GM18517 (cell line): ENCODE measurements at regions not wholly inside any gene's neighbourhood (a gene's known extent, or its start where the extent isn't known, plus 50 kb on each side); places are given as distances from the start of the nearest gene placed in this dataset.

Experiments used
- ATAC-seq: cut with Tn5 transposase; IDR thresholded peaks from one replicate; pipeline ENCODE4 v1.9.1; 2021; ENCODE audit warnings: mild to moderate bottlenecking, moderate library complexity; ENCODE audit not compliant: unreplicated experiment

DNA sequence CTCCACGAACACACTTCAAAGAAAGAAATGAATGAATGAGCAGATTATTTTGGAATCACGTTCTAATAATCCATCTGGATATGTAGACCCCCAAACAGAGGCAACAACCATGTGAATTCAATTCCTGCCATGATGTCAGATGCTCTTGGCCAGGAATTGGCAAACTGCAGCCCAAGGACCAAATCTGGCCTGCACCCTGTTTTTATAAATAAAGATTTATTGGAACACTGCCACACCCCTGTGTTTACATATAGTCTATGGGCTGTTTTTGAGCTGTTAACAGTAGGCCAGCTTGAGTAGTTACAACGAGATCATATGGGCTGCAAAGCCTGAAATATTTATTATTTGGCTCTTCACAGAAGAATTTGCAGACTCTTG, 336.0 kb upstream of the ZFHX3 start:
- ATAC-seq: no peak

DNA sequence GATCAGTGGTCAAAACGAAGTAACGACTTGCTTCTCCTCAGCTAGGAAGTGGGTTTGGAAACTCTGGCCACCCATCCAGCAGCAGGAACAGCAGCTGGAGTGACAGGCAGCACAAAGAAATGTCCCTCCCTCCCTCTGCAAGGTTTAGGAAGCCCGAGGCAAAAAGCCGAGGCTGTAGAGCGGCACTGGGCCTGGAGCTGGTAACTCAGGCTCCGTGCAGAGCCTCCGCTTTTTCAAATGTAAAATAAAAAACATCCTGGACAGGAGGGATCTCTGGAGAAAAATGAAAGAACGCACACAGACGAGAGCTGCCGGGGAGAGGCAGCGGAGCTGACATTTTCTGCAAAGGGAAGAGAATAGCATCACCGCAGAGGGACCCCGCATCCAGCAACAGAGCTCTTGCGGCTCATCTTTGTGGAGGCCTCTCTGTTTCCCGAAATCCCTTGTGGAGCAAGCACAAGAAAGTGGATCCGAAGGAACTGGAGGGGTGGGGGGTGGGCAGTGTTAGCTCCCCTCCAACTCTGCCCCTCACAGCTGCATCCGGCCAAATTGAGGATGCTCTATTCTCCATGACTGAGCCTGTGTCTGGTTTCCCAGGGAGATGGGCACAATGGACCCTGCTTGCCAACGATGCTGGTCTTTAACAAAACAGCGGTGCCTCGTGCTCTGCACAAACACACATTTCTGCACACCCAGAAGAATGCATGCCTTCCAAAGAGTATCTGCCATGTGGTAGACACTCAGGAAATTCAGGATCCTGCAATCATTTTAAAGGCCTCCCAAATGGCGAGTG, 335.5 kb upstream of the ZFHX3 start:
- no peak for ATAC-seq

DNA sequence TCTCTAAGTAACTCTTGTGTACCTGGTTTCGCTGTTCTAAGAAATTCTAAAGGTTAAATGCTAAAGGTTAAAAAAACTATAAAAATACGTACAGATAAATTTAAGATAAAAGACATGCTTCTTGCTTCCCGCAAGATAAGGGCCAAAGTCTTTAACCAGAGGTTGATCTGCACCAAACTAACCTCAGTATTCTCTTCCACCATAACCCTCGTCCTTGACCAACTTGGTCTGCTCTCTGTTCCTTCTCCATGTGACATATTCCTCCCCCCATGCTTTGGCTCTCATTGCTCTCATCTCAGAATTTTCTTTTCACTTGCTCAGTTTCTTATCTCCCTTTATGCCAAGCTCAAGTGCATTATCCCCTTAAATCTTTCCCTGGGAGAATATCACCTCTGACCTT, 330.5 kb upstream of the ZFHX3 start:
- ATAC-seq: no peak

DNA sequence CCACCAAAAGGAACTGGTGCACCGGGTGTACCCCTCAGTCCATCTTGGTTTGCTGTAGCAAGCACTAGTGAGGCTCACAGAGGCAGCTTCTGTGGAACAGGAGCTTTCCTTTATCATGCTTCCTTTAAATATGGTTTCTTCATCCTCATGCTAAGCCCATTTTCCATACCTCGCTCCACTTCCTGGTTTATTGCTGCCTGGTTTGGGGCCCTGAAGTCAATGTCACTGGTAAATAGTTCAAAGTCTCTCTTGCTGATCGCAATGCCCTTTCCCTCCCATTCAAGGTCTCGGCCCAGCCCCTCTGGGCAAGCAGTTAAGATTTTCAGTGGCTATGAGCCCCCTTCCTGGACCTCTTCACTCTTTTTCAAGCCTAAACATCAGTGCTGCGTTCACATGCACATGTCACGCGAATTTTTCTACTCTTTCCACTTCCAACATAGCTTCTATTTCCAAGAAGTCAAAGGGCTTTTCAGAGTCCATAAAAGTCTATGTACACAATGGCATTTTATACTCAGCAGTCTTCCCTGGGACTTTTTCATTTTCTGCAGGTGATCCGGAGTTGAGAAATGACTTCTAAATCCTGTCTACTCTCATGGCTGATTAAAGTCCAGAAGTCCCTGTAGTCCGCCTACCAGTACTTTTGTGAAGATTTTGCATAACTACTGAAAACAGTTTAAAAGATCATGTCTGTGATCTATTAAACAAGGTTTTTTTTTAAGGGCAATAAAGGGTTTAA, 323.8 kb upstream of the ZFHX3 start:
- no peak for ATAC-seq

DNA sequence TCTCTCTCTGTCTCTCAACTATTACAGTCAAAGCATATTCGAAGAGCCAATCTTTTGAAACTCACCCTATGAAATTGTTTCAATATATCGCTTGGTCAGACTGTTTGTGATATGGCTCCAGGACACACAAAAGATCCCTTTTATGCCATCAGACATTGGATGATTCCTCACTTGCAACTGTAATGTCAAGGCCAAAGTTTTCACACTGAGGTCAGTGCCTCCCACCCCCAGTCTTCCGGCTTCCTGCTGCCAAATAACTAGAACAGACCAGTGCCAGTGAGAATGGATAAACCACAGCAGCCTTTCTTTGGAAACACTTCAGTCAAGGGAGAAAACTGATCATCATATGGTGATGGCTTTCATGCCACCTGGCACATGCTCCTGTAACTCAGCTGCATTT, 321.9 kb upstream of the ZFHX3 start:
- ATAC-seq: no peak

DNA sequence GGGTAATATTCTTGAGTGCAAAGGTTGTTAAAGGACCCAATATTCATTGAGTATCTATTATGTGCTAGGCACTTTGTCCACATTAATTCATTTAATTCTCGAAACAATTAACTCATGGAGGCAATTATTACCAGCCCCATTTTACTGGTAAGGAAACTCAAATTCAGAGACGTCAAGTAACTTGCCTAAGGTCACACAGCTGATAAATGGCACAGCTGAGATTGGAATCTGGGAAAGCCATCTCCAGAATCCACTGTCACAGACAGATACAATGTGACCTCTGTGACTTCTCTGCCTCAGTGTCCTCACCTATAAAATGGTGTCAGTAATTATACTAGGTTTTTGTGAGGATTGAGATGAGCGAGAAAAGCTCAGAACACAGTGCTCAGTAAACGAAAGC, 320.8 kb upstream of the ZFHX3 start:
- no peak for ATAC-seq

DNA sequence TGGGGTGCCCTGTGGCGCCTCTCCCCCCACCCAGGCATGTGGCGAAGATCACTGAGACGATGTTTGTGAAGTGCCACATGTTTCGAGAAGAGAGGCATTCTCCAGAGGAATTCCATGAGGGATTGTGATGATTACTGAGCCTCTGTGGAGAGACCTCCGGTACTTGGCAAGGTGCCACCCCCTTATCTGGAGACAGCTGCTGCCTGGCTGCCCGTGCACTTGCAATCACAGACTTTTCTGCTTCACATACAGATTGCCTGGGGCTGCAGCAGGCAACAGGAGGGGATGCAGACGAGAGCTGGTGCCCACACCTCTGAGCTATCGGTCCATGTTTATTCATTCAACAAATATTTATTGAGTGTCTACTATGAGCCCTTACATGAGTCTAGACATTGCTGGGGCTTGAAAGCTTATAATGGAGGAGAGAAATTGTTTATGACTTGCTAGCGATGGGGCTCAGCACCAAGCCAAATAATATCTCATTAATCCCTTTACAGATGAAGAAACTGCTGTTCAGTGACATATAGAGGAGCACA, 317.2 kb upstream of the ZFHX3 start:
- ATAC-seq: no peak

DNA sequence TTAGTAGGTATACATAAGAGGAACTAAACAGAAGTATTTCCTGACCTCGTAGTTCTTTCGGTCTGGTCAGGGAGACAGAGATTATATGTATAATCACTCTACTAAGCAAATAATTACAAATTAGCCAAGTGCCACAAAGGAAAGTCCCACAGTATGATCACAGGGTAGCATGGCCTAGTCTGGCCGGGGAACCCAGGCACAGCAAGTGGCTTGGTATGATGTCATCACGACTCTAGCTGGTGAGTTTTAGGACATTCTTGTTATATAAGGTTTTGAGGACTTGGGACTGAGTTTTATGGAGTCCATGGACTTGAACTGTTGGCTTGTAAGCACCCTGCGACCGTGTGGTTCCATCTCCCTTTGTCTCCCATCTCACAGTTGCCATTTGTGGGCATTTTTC, 316.5 kb upstream of the ZFHX3 start:
- ATAC-seq: no peak

DNA sequence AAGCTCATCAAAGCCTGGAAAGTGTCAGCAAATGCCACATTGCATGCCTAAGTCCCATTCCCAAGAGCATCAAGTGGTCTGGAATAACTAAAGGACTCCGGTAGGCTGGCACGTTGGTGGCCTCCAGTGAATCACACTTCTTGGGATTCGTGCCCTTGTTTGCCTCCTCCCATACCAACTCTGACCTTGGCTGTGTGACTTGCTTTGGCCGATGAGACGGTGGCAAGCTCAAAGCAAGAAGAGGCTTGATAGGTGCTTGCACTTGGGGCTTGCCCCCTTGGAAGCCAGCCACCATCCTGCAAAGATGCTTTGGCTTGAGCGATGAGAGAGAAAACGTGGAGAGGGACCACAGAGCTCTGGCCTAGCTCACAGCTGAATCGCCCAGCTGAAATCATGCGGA, 313.1 kb upstream of the ZFHX3 start:
- no peak for ATAC-seq

DNA sequence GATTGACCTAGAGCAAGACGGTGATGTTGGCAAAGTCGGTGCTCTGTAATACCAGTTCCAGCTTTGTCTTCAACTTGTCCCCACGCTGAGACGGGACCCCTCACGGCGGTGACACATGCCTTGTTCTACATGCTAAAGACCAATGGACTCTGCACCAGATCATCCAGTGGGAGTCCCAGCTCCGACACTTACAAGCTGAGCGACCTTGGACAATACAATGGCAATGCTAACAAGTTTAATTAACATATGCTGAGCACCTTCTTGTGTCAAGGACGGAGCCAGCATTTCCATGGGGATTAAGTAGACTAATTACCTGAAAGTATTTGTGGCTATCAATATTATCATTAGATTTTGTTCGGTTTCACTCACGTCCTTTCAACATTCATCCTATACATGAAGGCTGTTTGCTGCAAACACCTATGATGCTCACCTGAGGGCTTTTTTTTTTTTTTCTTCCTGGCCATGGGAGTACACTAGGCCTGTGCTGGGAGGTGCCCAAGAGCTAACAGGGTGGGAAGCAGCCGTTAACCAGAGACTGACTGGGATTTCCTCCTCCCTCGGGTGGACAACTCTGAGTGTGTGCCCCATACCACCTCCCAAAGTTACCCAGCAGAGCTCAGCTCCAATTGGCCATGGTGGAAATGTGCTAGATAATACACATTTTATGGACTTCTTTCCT, 308.6 kb upstream of the ZFHX3 start:
- ATAC-seq: no peak

DNA sequence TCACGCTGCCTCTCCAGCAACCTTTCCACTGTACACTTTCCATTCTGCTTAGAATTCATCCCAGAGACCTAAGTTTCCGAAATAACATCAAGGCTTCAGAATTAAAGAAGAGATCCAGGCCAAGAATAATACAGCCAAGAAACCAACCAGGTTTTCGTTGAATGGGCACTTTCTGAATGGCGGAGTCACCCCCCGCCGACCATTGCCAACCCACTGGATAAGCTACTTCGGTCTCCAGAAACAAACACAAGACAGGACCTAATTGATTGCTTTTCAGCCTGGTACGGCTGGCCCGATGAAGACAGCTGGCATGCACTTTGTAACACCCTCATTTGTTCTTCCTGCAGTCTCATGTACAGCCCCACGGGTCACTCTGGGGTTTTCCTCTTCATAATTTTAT, 308.1 kb upstream of the ZFHX3 start:
- ATAC-seq: no peak

DNA sequence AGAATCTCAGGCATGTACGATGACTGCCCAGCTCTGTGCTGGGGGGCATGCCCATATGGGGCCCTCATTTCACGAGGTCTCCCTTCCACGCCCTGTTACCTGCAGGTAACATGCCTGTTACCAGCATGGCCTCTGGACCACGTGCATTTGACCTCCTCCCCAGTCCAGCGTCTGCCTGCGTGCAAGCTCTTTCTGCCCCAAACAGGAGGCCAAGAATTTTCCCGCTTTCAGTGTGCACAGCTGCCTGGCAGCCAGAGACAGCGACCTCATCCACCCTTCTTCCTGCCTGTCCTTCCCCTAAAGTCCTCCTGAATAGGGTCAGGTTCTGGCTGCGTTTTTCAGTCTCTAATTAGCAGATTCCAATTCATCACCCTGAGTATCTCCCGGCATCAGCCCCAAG, 306.5 kb upstream of the ZFHX3 start:
- no peak for ATAC-seq

DNA sequence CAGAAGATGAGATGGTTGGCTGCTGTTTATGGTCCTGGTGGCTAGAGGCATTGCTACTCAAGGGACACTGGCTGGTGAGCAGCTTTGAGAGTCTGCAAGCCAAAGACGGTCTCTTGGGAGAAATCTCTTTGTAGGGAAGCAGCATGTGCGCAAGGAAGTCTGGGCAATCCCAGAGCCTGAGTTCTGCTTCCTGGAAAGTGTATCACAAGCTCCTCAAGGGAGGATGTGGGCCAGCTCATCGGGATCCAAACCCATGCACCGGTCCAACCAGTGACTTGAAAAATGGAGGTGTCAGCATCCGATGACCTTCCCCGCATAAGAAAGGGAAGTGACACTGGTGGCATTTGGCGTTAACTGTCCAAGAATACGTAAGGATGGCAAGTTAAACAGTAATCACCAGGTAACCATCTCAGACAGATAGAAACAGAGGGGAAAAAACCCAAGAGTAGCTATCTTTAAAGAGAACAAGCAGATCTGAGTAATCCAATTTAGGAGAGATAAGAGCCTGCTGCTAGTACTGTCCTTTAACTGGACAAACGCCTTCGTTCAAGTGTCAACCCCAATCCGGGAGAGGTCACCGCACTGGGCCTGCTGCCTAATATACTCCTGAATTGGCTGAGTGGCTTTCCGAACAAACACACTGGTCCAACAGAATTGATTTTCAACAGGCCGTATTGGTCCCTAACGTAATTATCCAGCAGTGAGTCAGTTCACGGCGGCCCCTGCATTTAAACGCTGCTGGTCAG, 303.0 kb upstream of the ZFHX3 start:
- no peak for ATAC-seq

DNA sequence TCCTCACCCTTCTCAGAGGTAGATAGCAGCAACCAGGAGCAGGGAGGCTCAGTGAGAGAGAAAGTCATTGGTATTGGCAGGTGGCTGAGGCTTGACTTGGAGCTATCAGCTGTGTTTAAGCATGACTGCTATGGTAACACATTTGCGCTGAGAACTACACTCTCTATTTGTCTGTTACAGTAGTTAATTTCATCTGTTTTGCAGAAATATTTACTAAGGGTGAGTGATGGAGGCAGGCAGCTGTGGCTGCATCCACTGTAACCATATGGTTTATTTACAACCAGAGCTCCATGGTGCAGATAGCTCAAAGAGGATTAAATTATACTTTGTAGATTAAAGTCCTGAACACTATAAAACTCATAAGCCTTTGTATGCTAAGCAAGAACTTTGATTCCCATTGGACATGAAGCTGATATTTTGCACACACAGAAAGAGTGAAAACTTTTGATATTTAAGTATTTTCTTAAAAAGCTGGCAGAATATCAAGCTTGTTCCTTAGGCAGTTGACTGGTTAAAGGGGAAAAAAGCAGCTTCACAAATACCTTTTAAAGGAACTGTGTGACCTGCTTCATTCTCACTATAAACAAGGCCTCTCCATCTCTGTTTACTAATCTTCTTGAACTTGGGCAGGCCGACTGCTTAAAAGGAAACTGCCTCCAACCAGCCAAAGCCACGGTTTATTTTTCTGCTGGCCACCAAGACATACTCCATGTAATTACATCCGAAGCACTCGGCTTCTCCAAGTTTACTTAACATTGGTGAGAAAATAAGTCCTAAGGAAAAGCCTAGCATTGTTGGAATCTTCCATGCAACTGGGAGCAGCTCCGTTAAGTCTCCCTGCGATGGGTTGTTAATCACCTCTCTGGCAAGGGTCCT, 299.8 kb upstream of the ZFHX3 start:
- ATAC-seq: no peak

DNA sequence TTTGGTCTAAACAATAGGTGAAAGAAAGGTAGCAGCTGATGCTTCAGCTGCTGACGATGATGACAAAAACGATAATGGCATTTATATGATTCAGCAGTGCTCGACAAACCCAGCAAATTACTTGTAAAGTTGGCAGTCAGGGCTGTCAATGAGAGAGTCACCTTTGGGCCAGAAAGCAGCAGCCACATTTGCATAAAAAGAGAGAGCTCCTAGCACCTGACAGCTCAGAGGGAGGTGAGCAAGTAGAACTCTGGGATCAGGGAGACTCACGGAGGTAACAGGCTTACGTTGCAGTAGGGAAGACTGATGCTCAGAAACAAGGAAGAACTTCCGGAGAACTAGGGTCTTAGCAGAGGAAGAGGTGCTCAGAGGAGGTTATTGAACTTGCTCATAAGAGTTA, 291.9 kb upstream of the ZFHX3 start:
- no peak for ATAC-seq

DNA sequence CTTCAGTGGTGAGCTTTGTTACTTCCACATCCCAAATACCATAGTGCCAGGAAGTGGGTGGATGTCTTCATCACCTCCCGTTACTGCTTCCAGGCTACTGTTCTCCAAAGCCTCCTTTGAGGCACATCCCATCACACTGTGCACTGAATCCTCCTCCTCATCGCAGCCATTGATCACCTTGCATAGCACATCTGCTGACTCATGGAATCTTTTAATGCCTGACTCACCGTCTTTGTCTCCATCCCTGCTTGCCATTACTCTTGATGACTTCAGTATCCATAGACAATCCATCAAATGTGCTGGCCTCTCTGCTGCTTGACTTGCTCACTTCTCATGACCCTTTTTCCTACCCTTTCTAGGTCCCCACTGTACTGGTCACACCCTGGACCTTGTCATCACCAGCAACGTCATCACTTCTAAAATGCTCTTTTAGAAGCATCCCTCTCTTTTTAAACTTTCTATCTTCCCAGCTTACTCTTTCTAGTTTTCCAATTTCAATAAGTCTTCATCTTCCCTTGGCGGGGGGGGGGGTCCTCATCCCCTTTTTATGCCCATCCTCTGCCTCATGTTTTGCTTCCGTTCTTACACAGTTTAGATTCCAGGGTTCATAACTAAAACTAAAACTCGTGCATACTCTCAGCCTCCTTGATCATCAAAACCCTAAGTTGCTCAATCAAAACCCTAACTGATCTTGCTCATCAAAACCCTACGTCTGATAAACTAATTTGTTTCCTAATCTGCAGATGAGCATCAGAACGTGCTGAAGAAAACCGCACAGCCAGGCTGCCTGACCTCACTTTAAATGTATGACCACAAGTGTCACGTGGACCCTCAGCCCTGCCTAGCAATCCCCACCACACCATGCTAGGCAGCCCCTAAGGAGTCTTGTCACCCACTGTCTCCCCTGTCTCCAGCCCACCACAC, 289.7 kb upstream of the ZFHX3 start:
- ATAC-seq: no peak

DNA sequence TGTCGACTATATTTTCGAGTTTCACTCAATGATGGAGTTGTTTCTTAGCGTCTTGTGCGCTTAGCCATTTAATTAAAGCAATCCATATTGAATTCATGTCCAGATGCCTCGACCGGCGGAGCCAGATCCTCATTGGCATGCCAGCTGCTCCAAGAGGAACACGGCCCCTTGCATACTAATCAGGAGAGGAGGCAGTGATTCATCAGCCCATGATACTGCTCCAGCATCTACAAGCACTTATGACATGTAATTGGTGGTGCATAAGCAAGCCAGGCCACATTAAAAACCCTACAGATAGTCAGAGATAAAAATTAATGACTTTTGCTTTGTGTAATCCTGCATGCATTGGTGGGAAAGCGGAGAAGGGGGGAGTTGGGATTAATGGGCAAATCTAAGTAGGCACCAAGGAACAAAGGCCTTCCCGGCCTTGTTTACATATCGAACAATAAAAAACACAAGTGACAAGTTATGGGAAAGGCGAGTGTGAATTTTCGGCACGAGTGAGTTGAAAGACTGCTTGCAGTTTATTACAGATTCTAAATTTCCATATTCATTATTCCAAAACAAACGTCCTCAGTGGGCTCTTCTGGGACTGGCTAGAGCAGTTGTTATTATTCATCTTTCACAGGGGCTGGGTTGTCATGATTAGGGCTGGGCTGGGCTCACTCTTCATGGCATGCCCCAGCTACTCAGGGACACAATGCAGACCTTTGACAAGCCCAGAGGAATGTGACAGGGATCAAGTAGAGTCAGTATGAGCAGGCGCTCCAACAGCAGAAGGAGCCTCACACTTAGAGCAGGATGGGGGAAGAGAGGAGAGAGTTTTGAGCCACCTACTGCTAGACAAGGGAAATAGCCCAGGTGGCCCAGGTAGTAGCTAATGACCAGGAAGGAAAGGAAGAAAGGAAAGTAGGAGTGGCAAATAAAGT, 281.7 kb upstream of the ZFHX3 start:
- no peak for ATAC-seq
